ENCODE measurements at regions not wholly inside any gene's neighbourhood (a gene's known extent, or its start where the extent isn't known, plus 50 kb on each side); places are given as distances from the start of the nearest gene placed in this dataset.

DNA sequence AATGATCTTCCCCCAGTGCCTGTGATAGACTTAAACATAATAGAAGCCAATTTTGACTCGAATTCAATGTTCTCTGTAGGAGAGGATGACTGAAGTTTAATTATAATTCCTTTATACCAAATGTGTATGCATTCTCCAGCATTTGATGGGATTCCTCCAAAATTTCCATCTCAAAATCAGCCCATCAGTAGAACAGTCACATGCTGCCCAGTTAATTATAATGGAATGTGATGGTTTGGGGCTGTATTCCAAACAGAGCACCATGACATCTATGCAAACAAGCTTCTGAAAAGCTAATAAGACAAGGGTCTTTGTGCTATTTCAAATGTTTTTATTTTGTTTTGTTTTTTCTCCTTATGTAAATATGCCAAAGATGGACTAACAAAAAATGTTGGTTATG, 127.7 kb upstream of the SPATA16 start:
- intact Hi-C loops (cut with micrococcal nuclease), result no loop called here
- no peak overlapping the region for H2AFZ ChIP-seq (ENCODE audit: low read depth, low read length, poor library complexity, severe bottlenecking)
- H3K9me3 ChIP-seq (ENCODE audit: control insufficient read depth in 1 of 2, insufficient read depth in 1 of 2, low read depth in 1 of 2, low read length in 2 of 2), result no peaks in the 10 kb centered on the region
- ChIA-PET POLR2A (no interaction called here), RAD21 (ENCODE audit: low non-redundant PET in 1 of 2, low total read pairs in 2 of 2, uncharacterized antibody in 2 of 2, unreplicated experiment in 2 of 2) (no interaction called here), CTCF (no interaction called here)
- no peak overlapping the region for H3K27ac ChIP-seq (ENCODE audit: low read depth, low read length)
- H4K20me1 ChIP-seq (ENCODE audit: insufficient read depth), result no peaks in the 10 kb centered on the region
- TF ChIP-seq, protein P1, sequence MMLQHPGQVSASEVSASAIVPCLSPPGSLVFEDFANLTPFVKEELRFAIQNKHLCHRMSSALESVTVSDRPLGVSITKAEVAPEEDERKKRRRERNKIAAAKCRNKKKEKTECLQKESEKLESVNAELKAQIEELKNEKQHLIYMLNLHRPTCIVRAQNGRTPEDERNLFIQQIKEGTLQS (IDR thresholded peaks at IDR 0.05), result no peak
- TF ChIP-seq, protein P2, sequence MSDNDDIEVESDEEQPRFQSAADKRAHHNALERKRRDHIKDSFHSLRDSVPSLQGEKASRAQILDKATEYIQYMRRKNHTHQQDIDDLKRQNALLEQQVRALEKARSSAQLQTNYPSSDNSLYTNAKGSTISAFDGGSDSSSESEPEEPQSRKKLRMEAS (IDR thresholded peaks at IDR 0.05), result no peak
- TF ChIP-seq SRF (IDR thresholded peaks at IDR 0.05; ENCODE audit: low read depth) (no peak), JUND (IDR thresholded peaks at IDR 0.05) (no peak)
- H3K27me3 ChIP-seq (ENCODE audit: insufficient read depth, low read length), result no peaks in the 10 kb centered on the region
- no peak overlapping the region for H3K9ac ChIP-seq (ENCODE audit: low read length)
- DNase-seq (ENCODE audit: low read depth, low spot score) (no peak), ATAC-seq (no peak)
- H3K4me1 ChIP-seq (ENCODE audit: control insufficient read depth in 1 of 2, insufficient read depth in 2 of 2, low read length in 2 of 2), result peaks cover 0 to 6% of the 10 kb centered on the region in 2 experiments; a peak in 1 of 4 replicates
- no peaks in the 10 kb centered on the region for H3K36me3 ChIP-seq (ENCODE audit: control insufficient read depth in 1 of 2, insufficient read depth in 2 of 2, low read length in 2 of 2)
- no TSS peak for BruUV-seq (replicated peaks)
- H3K9me2 ChIP-seq (ENCODE audit: insufficient read depth), result no peaks in the 10 kb centered on the region
- H3K79me2 ChIP-seq (ENCODE audit: insufficient read depth, low read length), result no peaks in the 10 kb centered on the region
- H3K4me2 ChIP-seq (ENCODE audit: low read length), result no peak overlapping the region
- H3K4me3 ChIP-seq (replicated peaks in 1 of 2; ENCODE audit: low read depth in 1 of 2, low read length in 2 of 2), result no peak overlapping the region

DNA sequence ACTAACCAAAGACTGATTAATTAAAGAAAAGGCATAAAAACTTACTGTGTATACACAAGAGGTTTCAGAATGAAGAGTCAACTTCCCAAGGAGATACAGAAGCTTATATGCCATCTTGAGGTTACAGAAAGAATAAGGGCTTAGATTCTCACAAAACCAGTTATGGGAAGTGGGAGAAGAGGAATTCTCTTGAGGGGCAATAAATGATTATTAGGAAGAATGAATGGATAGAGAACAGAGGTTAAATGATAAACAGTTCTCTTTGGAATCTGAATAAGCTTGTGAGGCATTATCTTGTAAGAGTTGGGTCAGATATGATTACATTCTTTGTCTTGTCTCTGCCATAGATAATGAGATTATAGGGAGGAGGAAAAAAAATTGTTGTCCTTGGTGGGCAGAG, 126.7 kb upstream of the SPATA16 start:
- POLR2A ChIA-PET, result no interaction called here

More for the DNA sequence above, 126.7 kb upstream of the SPATA16 start:
- BruUV-seq (replicated peaks), result no TSS peak
- TF ChIP-seq EZH2phosphoT487 (IDR thresholded peaks at IDR 0.05; ENCODE audit: borderline replicate concordance) (no peak), ZNF274 (IDR thresholded peaks at IDR 0.05; ENCODE audit: low read depth, low read length) (no peak), EGR1 (IDR thresholded peaks at IDR 0.05; ENCODE audit: low read depth) (no peak), ELF1 (IDR thresholded peaks at IDR 0.05; ENCODE audit: borderline replicate concordance, low read depth) (no peak), SP1 (IDR thresholded peaks at IDR 0.05; ENCODE audit: low read depth) (no peak), POLR2A (IDR thresholded peaks at IDR 0.05; ENCODE audit: borderline replicate concordance, extremely low read depth, insufficient read depth, insufficient read length) (no peak)
- TF ChIP-seq, protein P3, sequence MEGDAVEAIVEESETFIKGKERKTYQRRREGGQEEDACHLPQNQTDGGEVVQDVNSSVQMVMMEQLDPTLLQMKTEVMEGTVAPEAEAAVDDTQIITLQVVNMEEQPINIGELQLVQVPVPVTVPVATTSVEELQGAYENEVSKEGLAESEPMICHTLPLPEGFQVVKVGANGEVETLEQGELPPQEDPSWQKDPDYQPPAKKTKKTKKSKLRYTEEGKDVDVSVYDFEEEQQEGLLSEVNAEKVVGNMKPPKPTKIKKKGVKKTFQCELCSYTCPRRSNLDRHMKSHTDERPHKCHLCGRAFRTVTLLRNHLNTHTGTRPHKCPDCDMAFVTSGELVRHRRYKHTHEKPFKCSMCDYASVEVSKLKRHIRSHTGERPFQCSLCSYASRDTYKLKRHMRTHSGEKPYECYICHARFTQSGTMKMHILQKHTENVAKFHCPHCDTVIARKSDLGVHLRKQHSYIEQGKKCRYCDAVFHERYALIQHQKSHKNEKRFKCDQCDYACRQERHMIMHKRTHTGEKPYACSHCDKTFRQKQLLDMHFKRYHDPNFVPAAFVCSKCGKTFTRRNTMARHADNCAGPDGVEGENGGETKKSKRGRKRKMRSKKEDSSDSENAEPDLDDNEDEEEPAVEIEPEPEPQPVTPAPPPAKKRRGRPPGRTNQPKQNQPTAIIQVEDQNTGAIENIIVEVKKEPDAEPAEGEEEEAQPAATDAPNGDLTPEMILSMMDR (IDR thresholded peaks at IDR 0.05 in 2 of 3, conservative IDR thresholded peaks at IDR 0.05 in 1 of 3; ENCODE audit: borderline replicate concordance in 1 of 3, insufficient read depth in 1 of 3, low read depth in 2 of 3, low read length in 2 of 3), result no peak
- TF ChIP-seq, protein P1 (IDR thresholded peaks at IDR 0.05), result no peak
- Histone ChIP-seq H3K79me2 (ENCODE audit: insufficient read depth, low read length) (no peaks in the 10 kb centered on the region), H3K9me3 (ENCODE audit: control insufficient read depth in 1 of 2, insufficient read depth in 1 of 2, low read depth in 1 of 2, low read length in 2 of 2) (no peaks in the 10 kb centered on the region), H3K27me3 (ENCODE audit: insufficient read depth, low read length) (no peaks in the 10 kb centered on the region), H3K4me3 (replicated peaks in 1 of 2; ENCODE audit: low read depth in 1 of 2, low read length in 2 of 2) (no peak overlapping the region), H3K36me3 (ENCODE audit: control insufficient read depth in 1 of 2, insufficient read depth in 2 of 2, low read length in 2 of 2) (no peaks in the 10 kb centered on the region), H3K4me2 (ENCODE audit: low read length) (no peak overlapping the region), H3K27ac (ENCODE audit: low read depth, low read length) (no peak overlapping the region), H2AFZ (ENCODE audit: low read depth, low read length, poor library complexity, severe bottlenecking) (no peak overlapping the region), H3K9ac (ENCODE audit: low read length) (no peak overlapping the region), H4K20me1 (ENCODE audit: insufficient read depth) (no peaks in the 10 kb centered on the region), H3K9me2 (ENCODE audit: insufficient read depth) (no peaks in the 10 kb centered on the region), H3K4me1 (ENCODE audit: control insufficient read depth in 1 of 2, insufficient read depth in 2 of 2, low read length in 2 of 2) (peaks cover 0 to 6% of the 10 kb centered on the region in 2 experiments; a peak in 1 of 4 replicates)
- ATAC-seq (no peak), DNase-seq (ENCODE audit: low read depth, low spot score) (no peak)
- RAD21 ChIA-PET (ENCODE audit: low non-redundant PET in 1 of 2, low total read pairs in 2 of 2, uncharacterized antibody in 2 of 2, unreplicated experiment in 2 of 2), result no interaction called here
- CTCF ChIA-PET, result no interaction called here
- intact Hi-C loops (cut with micrococcal nuclease), result no loop called here
